HG02938 (cell line): ENCODE measurements at regions not wholly inside any gene's neighbourhood (a gene's known extent, or its start where the extent isn't known, plus 50 kb on each side); places are given as distances from the start of the nearest gene placed in this dataset.

ENCODE experiments used
- ATAC-seq: cut with Tn5 transposase; IDR thresholded peaks from one replicate; pipeline ENCODE4 v1.9.1; 2021; ENCODE audit warnings: mild to moderate bottlenecking, moderate library complexity; ENCODE audit not compliant: unreplicated experiment

GRCh38 chr12:124184456-124184855, 110.4 kb upstream of the RFLNA start:
- ATAC-seq = no peak

- no peak for ATAC-seq
Observed at GRCh38 chr12:124185971-124186686, 108.8 kb upstream of the RFLNA start.

GRCh38 chr12:124188084-124188483, 106.8 kb upstream of the RFLNA start:
- no peak for ATAC-seq

GRCh38 chr12:124188561-124189405, 106.1 kb upstream of the RFLNA start:
- ATAC-seq = no peak

- no peak for ATAC-seq
Observed at GRCh38 chr12:124190312-124191023, 104.4 kb upstream of the RFLNA start.

- no peak for ATAC-seq
Observed at GRCh38 chr12:124191024-124191359, 103.9 kb upstream of the RFLNA start.

GRCh38 chr12:124191966-124192365, 102.9 kb upstream of the RFLNA start:
- ATAC-seq = no peak

GRCh38 chr12:124194264-124194892, 100.5 kb upstream of the RFLNA start:
- ATAC-seq = no peak

GRCh38 chr12:124194893-124195566, 99.9 kb upstream of the RFLNA start:
- no peak for ATAC-seq

GRCh38 chr12:124195567-124195942, 99.3 kb upstream of the RFLNA start:
- ATAC-seq = no peak

GRCh38 chr12:124196236-124196635, 98.7 kb upstream of the RFLNA start:
- ATAC-seq = no peak

- no peak for ATAC-seq
Observed at GRCh38 chr12:124201248-124201647, 93.6 kb upstream of the RFLNA start.

GRCh38 chr12:124203176-124203575, 91.7 kb upstream of the RFLNA start:
- ATAC-seq = no peak

- ATAC-seq = no peak
Observed at GRCh38 chr12:124205405-124205804, 89.5 kb upstream of the RFLNA start.

- no peak for ATAC-seq
Observed at GRCh38 chr12:124207049-124207448, 87.8 kb upstream of the RFLNA start.

- no peak for ATAC-seq
Observed at GRCh38 chr12:124207617-124208016, 87.3 kb upstream of the RFLNA start.

GRCh38 chr12:124208489-124208888, 86.4 kb upstream of the RFLNA start:
- no peak for ATAC-seq

GRCh38 chr12:124210991-124211577, 83.8 kb upstream of the RFLNA start:
- no peak for ATAC-seq

- ATAC-seq = no peak
Observed at GRCh38 chr12:124211753-124212152, 83.1 kb upstream of the RFLNA start.

- no peak for ATAC-seq
Observed at GRCh38 chr12:124213666-124214347, 81.1 kb upstream of the RFLNA start.
